Endometrium (tissue), 2 donors: ENCODE measurements at regions not wholly inside any gene's neighbourhood (a gene's known extent, or its start where the extent isn't known, plus 50 kb on each side); places are given as distances from the start of the nearest gene placed in this dataset.

ENCODE experiments used
- FAIRE-seq: peaks from 2 replicates; lab custom pipeline; 2012; peaks lifted over from hg19 to GRCh38; lab: Jason Lieb, UNC
- donor health status: control.
- donor health status: control.

DNA sequence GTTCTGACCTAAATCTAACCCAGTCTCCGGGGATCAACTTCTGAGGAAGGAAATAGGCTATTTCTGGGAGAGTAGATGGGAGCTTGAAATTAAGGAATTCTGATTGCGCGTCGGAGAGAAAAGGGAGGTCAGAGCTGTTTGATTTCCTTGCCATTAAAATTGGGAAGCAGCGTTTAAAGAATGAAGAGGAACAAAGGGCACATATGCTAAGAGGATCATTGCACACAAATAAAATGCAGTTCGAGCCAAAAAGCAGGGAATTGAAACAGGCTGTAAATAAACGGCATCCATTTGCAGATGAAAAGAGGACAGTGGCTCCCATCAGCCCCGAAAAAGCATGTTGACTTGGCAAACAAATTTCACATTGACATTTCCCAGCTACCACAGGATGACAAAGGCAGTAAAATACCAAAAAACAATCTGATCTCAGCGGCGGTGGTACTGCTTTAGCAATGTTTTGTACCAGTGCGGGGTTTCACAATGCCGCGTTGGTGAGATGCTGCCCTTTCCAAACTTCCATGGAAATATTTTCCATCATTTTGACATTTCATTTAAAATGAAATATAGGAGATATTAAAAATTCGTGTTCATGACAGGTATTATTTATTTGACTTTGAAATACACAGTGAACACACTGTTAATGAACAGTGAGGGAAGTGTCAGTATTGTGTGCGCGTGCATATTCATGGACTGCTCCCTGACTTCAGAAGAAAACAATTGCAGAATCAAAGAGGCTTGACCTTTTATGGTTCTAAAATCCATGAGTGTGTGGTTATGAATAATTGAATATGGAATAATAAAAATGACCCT lies 108.8 kb downstream of the SQOR start:
- peak; percentile 45 for FAIRE-seq

DNA sequence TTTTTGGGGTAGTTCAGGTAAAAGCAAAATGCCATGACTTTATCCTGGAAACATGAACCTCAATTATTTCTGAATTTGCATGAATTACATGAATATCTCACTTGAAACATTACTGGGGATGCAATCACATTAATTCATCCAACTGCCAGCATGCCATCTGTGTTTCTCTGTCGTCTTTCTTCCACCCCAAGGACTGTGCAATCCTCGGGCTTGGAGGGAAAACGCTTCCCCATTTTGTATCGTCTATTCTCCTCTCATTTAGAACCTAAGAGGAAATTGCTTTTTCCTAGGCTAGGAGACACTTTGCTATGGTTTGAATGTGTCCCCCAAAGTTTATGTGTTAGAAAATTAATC lies 109.4 kb downstream of the SQOR start:
- FAIRE-seq: no peak

DNA sequence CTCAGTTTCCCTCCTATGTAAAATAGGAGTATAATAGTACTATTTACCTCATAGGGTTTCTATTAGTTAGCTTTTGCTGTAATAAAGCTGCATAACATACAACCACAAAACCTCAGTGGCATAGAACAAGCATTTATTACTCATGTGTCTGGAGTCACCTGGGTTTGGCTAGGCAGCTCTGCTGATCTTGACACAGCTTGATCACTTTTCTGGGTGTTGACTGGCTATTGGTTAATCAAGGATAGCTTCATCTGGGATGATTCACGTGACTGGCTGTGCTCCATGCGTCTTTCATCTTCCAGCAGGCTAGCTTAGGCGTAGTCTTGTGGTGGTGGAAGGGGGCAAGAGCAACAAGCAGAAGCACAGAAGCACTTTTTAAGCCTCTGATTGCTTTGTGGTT lies 112.6 kb downstream of the SQOR start:
- FAIRE-seq: no peak

DNA sequence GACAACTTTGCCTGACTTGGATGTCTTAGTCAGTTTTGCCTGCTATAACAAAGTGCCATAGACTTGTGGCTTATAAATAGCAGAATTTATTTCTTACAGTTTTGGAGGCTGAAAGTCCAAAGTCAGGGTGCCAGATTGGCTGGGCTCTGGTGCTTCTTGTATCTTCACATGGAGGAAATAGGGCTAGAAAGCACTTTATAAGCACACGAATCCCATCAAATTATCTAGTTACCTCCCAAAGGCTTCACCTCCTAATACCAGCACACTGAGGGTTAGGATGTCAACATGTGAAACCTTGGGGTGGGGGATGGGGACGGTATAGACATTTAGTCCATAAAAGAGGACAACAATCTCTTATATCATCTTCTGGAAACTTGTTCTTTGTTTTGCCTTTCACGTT lies 116.8 kb downstream of the SQOR start:
- no peak for FAIRE-seq

DNA sequence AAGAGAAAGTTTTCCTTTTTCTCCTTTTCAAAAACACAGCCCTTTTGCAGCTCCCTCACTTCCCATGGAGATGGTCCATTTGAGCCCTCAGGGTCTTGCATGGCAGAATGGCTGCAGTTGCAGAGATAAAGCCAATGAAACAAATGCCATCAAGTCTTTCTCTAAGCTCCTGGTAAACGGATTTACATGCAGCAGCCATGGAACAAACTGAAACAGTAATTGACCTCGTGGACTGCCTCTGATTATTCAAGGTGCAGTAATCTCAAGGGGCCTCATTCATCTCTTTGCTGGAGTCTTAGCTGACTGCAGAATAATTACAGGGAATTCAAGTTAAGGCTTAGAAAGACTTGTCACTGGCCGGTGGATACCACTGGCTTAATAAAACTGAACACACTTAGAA lies 125.1 kb downstream of the SQOR start:
- FAIRE-seq: no peak

DNA sequence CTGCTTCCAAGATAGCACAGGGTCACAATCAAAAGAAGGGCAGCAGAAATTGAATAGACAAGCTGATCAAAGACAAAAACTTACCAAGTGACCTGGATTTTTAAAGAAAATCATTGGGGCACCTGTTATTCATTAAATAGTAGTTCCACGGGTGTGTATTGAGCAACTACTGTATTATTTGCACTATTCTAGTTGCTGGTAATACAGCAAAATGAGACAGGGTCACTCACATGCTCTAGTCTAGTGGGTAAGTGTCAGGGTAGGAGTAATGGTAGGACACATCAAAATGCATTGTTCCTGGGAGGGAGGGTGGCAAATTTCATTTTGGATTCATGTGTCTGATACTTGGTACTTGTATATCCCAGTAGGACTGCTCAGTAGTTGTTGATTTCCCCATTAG lies 127.9 kb downstream of the SQOR start:
- FAIRE-seq: no peak

DNA sequence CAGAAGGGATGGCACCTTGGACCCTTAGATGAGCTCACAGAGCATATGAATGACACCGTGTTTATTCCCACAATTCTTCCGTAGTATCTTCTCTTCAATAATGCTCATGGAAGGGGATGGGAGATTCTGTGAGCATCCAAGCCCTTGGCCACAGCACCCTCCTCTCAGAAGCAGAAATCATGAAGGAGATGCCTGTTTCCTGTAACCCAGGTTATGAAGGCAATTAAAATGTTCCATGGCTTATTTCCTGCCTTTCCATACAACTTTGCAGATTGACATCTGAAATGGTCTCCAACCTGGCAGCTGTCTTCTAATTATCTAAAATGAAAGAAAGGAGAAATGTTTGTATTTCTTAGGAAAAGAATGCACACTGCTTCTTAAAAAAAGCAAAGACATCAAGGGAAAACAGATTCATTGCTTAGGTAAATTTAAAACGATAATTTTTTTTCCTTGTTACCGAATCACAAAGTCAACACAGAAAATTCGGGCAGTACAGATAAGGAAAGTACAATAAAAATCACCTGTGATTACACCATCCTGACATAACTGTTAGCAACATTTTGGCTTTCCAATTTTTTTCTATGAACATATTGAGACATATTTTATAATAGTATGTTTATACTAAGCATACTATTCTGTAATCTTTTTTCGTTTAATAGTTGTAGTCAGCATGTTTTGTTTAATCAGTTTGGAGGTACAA lies 128.5 kb downstream of the SQOR start:
- FAIRE-seq: no peak

DNA sequence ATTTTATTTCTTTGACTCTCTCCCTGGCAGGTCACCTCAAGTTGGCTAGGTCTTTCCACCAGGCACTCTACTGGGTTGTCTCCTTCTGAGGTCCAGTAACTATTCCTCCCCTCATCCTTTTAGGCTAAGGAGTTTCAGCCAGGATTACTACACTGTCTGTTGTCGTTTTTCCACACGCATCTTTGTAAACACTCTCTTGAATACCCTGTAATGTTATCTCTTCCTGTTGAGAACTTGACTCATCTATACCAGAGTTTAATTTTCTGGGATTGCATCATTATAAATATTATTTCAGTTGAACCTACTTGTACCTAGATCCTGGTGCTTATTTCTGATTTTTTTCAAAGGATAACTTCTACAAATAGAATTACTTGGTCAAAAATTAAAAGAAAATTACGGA lies 138.3 kb downstream of the SQOR start:
- FAIRE-seq: no peak

DNA sequence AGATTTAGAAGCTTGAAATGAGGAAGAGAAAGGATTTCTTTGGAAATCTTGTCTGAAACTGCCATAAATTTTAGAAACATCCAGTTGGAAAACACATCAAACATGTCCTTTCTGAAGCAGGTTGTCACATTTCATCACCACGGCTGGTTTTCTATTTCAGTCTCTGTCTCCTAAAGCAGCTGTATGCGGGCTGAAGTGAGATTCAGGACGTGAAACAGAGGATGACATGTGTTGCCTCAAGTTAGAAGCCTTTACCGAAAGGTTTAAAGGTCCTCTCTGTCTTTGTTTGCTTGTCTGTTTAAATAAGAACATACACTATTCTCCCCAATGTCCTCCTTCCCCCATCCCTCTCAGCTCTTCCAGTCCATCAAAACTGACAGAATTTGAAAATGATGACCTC lies 141.9 kb downstream of the SQOR start:
- FAIRE-seq: no peak

DNA sequence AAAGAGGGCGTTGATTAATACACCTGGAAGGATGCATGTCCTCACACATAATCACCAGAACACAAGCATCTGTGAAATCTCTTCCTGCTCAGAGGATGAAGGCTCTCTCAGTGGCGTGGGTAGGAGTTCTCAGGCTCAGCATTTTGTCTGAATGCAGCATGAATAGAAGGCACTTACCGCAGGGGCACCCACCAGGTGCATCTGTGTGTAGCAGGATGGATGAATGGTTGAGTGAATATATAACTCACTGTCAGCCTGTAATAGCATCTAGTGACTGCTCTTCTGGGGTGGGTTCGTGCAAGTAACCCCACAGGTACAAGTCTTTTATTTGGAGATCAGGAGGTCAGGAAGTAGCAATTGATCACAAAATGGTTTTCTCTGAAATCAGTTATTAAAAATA lies 143.0 kb downstream of the SQOR start:
- no peak for FAIRE-seq

DNA sequence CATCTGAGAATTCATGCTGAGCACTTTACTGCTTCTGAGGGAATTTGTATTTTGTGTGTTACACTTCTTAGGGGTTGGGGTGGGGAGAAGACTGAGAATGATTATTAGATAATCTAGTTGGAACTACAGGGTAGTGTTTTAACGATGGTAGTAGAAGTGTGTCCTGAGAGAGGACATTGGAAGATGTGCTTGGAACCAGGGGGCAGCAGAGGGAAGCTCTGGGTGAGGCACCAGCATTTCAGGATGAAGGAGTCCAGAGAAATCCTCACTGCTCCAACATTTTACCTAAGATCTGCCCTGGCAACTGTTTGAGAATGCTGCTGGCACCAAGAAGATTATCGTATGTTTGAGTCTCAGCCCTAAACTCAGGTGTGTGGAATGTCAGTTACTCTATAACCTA lies 145.5 kb downstream of the SQOR start:
- no peak for FAIRE-seq

DNA sequence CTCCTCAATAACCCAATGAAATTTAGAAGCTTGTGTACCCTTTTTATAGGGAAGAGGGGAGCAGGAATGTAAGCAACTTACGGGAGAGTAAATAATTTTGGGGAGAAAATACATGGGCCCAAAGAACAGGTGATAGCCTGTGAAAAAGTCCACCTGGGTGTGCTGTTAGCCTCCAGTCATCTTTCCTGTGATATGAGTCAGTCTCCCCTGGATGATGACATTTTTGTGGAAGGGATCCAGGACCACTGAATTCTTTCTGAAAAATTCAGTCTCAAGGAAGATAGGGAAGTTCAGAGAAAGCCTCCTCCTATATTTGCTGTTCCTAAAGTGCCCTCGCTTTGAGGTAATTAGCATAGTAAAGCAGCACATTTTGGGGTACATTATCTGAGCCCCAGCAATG lies 149.8 kb downstream of the SQOR start:
- FAIRE-seq: no peak

DNA sequence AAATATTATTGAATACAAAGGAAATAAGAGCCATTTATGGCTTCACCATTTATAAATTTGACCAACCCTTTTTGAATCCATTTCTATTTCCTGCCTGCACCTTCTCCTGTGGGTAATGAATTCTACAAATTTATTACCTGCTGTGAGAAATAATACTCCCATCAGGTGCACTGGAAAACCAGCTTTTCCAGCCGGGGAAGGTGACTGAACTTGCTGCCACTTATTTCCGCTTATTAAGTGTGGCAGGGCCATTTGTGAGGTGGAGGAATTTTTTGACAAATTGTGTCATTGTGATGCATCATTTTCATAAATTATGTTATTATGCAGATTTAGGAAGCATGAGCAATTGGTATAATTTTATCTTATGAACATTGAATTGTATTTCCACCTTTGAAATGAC lies 151.1 kb downstream of the SQOR start:
- no peak for FAIRE-seq

DNA sequence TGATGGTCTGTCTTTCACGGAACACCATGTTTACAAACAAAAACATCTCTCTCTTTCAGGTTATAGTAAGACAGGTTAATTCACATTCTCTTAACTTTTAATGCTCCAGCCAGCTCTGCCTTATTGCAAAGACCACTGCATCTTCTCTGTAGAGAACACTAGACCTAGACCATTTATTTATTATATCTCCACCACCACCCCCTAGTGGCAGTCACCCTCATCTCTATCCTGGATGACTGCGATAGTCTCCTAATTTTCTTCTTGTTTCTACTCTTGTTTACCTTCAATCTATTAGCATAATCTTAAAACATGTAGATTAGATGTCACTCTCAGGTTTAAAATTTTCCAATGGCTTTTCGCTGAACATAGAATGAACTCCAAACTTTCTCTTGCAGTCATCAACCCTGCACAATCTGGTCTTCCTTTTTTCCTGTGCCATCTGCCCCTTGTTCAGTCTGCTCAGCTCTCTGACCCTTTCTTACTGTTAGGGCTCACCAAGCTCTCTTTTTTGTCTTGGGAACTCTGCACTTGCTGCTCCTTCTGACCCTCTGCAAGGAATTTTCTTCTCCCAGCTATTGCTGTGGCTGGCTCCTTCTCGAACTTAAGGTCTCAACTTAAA lies 155.6 kb downstream of the SQOR start:
- FAIRE-seq: no peak

DNA sequence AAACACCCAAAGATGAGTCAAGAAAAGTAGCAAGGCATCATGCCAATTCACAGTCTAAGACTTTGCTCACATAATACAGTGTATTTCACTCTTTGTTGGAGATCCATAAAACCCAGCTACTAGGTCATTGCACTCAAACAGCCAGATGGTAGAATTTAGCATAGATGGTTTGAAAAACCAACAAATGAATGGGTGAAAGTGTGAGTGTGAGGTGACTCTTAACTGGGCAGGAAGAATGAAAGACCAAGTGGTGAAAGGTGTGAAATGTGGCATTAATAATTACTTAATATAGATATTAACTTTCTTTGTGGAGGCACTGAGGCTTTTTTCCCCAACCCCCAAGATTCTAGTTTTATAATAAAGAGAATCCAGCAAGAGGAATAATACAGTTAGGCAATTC lies 159.5 kb downstream of the SQOR start:
- no peak for FAIRE-seq

DNA sequence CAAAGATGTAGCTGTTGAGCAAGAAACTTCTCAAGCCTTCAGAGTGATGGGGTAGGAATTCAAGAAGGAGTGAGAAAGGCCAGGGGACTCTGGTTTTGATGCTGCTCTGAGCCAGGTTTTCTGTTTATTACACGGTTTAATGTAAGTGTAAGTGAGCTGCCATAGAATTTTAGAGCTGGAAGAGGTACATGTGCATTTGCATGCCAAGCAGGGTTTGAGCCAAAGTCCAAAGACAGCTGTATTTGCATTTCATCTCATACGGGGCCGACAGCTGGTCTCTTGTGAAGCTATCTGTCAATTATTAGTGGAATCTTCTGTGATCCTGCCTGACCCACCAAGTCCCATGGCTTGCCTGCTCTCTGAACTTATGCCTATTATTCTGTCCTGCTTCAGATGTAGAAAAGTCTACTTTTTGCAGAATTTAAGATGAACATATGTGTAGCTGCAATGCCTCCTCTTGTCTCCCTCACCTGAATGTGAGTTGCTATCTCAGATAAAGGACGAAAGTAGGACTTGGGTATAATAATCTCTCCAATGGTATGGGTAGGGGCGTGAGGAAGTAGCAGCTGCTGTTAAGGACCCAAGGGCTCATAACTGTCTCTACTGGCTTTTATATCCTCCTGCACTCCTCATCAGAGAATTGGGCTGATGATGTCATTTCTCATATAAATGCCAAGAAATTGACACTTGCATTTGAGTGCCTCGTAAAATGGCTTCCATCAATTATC lies 160.0 kb downstream of the SQOR start:
- no peak for FAIRE-seq

DNA sequence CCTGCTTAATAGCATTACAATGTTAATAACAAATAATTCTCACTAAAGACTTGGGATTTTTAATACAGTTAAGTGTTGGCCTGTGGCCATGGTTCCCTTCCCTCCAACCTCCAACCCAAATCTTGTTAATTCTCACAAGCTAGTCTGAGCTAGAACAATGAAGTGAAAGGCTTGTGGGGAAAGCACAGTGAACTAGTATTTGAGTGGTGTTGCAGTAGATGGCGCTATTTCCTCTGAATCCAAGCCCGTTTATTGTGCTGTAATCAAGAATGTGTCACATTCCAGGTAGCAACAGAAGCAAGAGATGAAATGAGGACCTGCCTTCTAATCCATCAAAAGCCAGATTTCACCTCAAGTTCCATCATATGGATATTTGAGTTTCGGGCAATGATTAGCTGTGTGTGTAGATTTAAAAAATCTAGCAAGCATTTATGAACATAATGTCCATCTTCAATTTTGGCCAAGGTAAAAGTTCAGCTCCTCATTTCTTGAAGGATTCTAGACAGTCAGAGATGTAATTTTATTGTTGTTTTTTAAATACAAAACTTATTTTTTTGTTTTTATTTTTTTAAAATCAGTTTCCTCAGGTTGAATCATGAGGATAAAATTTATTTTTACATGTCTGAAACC lies 160.7 kb downstream of the SQOR start:
- FAIRE-seq: no peak

DNA sequence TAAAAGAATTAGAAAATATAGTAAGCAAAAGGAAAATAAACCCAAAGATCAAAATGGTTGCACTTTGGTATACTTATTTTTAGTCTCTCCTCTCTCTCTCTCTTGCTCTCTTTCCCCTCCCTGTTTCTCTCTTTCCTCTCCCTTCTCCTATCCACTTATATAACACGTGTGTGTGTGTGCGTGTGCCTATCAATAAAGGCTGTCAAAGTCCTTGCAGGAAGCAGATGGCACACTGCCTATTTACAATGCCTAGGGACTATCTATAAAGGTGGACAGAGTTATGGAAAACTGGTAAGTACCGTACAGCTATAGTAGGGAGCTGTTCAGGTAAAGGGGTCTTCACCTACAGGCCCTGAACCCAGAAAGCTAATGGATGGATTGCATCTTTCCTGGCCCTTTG lies 161.6 kb downstream of the SQOR start:
- no peak for FAIRE-seq

DNA sequence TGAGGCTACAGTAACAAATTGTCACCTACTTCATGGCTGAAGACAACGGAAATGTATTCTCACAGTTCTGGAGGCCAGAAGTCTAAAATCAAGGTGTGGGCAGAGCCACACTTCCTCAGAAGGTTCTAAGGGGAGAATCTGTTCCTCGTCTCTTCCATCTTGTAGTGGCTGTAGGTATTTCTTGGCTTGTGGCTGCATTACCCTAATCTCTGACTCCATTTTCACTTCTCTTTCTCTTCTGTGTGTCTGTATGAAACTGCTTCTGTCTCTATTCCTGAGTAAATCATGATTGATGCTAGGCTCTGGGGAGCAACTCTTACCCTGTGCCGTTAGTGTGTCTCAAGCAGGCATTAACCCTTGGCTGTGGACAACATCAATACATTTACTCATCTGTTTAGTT lies 164.7 kb downstream of the SQOR start:
- FAIRE-seq: no peak

DNA sequence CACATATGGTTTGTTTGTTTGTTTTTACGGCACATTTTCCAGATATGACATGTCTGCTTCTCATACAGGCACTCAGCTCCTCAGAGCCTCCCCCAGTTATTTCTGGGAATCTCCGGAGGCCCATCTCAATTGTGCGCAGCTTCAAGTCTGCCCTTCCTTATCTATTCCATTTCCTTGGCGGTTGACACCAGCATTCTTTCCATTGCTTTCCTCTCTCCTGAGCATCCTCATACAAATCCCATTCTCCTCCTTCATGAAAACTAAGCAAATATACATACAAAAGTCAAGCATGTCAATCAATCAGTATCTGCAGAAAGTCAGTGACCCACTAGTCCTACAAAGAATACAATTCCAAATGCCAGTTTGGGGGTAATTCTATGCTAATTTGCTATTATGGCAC lies 166.7 kb downstream of the SQOR start:
- FAIRE-seq: no peak

DNA sequence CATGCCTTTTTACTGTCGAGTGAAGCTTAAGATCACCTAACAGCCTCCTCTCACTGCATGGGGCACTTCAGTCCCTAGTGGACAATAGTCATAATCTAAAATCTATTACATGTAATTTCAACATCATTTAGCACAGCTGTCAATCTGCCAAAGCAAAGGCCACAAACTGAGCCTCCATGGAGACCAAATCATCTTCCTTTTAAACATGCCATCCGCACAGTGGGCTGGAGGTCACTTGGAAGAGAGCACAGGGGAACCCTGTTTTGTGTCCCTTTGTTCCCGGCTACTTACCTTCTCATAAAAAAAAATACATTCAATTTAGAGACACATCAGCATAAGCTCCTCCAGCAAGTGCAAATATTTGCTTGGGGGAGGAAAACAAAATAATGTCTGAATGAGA lies 167.3 kb downstream of the SQOR start:
- FAIRE-seq: no peak

DNA sequence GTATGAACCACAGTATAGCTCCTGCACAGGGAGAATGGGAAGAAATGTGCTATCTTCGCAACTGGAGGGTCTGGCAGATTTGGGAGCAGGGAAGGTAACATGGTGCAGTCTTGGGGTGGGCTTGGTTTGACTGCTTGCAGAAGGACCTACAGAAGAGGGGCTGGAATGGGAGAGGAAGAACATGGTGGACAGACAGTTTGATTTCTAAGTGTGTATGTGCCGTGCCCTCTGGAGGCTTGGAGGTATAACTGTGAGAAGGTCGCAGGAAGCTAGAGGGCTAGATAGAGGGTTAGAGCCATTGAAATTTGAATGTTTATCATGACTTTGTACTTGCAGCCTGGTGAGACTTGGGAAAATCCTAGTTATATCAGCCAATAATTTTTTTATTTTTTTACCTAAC lies 169.2 kb downstream of the SQOR start:
- FAIRE-seq: no peak

DNA sequence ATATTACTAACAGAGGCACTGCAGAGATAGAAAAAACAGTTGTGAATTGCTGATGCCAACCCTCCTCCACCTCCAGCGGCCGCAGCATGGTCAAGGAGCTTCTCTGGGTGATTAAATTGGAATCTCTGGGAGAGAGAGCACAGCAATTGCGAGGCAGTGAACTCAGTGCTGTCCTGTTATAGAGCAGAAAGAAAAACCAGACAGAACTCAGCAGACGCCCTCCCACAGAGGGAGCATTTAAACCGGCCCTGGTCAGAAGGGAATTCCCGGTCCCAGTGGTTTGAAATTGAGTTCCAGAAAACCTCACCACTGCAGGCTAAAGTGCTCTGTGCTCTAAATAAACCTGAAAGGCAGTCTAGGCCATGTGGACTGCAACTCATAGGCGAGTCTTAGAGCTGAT lies 175.4 kb downstream of the SQOR start:
- FAIRE-seq: no peak
